SH-SY5Y (cell line): ENCODE measurements at regions not wholly inside any gene's neighbourhood (a gene's known extent, or its start where the extent isn't known, plus 50 kb on each side); places are given as distances from the start of the nearest gene placed in this dataset.

Experiments used
- GATA2 ChIP-seq: IDR thresholded peaks from 2 replicates; pipeline ENCODE4 v1.6.1; 2011; ENCODE audit warnings: mild to moderate bottlenecking, low read depth, low read length
- GATA3 ChIP-seq: IDR thresholded peaks from 2 replicates; pipeline ENCODE4 v1.6.1; 2011; ENCODE audit warnings: low read depth, mild to moderate bottlenecking, low read length, moderate library complexity

- TF ChIP-seq GATA3 (no peak), GATA2 (no peak)
These were observed 51.4 kb upstream of the TMEM132E start for GRCh38 chr17:34527908-34528470.

GRCh38 chr17:34527136-34527907 is 52.1 kb upstream of the TMEM132E start:
- TF ChIP-seq GATA3, result no peak
- peak; percentile 19; the same call in 1 of the 2 replicates for TF ChIP-seq GATA2

GRCh38 chr17:34525651-34526050 is 53.7 kb upstream of the TMEM132E start:
- TF ChIP-seq GATA3 (no peak), GATA2 (peak; percentile 44; the same call in 1 of the 2 replicates)

GRCh38 chr17:34521955-34522354 is 57.4 kb upstream of the TMEM132E start:
- TF ChIP-seq GATA2, result no peak
- TF ChIP-seq GATA3, result no peak

GRCh38 chr17:34519282-34519681 is 60.1 kb upstream of the TMEM132E start:
- TF ChIP-seq GATA3 (no peak), GATA2 (no peak)

- TF ChIP-seq GATA2, result no peak
- TF ChIP-seq GATA3, result no peak
These were observed 62.0 kb upstream of the TMEM132E start for GRCh38 chr17:34517406-34517805.

GRCh38 chr17:34511931-34512330 is 67.5 kb upstream of the TMEM132E start:
- no peak for TF ChIP-seq GATA2

- TF ChIP-seq GATA3 (no peak), GATA2 (no peak)
These were observed 68.1 kb upstream of the TMEM132E start for GRCh38 chr17:34511265-34511664.

- no peak for TF ChIP-seq GATA2
- no peak for TF ChIP-seq GATA3
These were observed 74.4 kb upstream of the TMEM132E start for GRCh38 chr17:34504814-34505484.

GRCh38 chr17:34503528-34504195 is 75.7 kb upstream of the TMEM132E start:
- TF ChIP-seq GATA3 (no peak), GATA2 (no peak)

GRCh38 chr17:34502426-34502825 is 77.0 kb upstream of the TMEM132E start:
- TF ChIP-seq GATA3 (no peak), GATA2 (no peak)

- TF ChIP-seq GATA2 (no peak), GATA3 (no peak)
These were observed 79.8 kb upstream of the TMEM132E start for GRCh38 chr17:34499576-34499975.

- TF ChIP-seq GATA3 (no peak), GATA2 (no peak)
These were observed 85.5 kb upstream of the TMEM132E start for GRCh38 chr17:34493917-34494316.

GRCh38 chr17:34487626-34488025 is 91.8 kb upstream of the TMEM132E start:
- no peak for TF ChIP-seq GATA2
- TF ChIP-seq GATA3, result no peak

- TF ChIP-seq GATA2 (no peak), GATA3 (no peak)
These were observed 92.6 kb upstream of the TMEM132E start for GRCh38 chr17:34486761-34487160.
